HG03045 (cell line): ENCODE measurements at regions not wholly inside any gene's neighbourhood (a gene's known extent, or its start where the extent isn't known, plus 50 kb on each side); places are given as distances from the start of the nearest gene placed in this dataset.
"Not testable (repeated sequence)": the region's sequence is repeated elsewhere in the genome, so short reads cannot be mapped to it uniquely, and the experiment has no call there.

Experiments
- ATAC-seq: cut with Tn5 transposase; IDR thresholded peaks from one replicate; pipeline ENCODE4 v1.9.1; 2021; ENCODE audit warnings: mild to moderate bottlenecking, moderate library complexity; ENCODE audit not compliant: unreplicated experiment

- no peak for ATAC-seq
These were observed 297.1 kb upstream of the RBMS1 start for GRCh38 chr2:160790738-160791137.

- ATAC-seq: no peak
These were observed 298.3 kb upstream of the RBMS1 start for GRCh38 chr2:160791884-160792283.

GRCh38 chr2:160792837-160793236, 299.2 kb upstream of the RBMS1 start:
- no peak for ATAC-seq

- ATAC-seq: no peak
These were observed 301.3 kb upstream of the RBMS1 start for GRCh38 chr2:160794926-160795325.

GRCh38 chr2:160803881-160804280, 310.3 kb upstream of the RBMS1 start:
- ATAC-seq: no peak

- ATAC-seq: no peak
These were observed 316.8 kb upstream of the RBMS1 start for GRCh38 chr2:160810406-160810805.

GRCh38 chr2:160812830-160813505, 319.4 kb upstream of the RBMS1 start:
- no peak for ATAC-seq

- ATAC-seq: no peak
These were observed 319.9 kb upstream of the RBMS1 start for GRCh38 chr2:160813506-160813858.

GRCh38 chr2:160816916-160817499, 323.4 kb upstream of the RBMS1 start:
- ATAC-seq: no peak

GRCh38 chr2:160820691-160821090, 327.1 kb upstream of the RBMS1 start:
- ATAC-seq: no peak

GRCh38 chr2:160822006-160822405, 328.4 kb upstream of the RBMS1 start:
- no peak for ATAC-seq

GRCh38 chr2:160825433-160825832, 331.8 kb upstream of the RBMS1 start:
- ATAC-seq: no peak

- ATAC-seq: no peak
These were observed 332.9 kb upstream of the RBMS1 start for GRCh38 chr2:160826496-160826895.

- ATAC-seq: no peak
These were observed 332.2 kb upstream of the TANK start for GRCh38 chr2:160828076-160828475.

GRCh38 chr2:160832381-160832780, 327.8 kb upstream of the TANK start:
- not testable (repeated sequence) for ATAC-seq

GRCh38 chr2:160835166-160835565, 325.1 kb upstream of the TANK start:
- no peak for ATAC-seq

GRCh38 chr2:160836755-160837154, 323.5 kb upstream of the TANK start:
- ATAC-seq: no peak

GRCh38 chr2:160837416-160837815, 322.8 kb upstream of the TANK start:
- ATAC-seq: no peak

GRCh38 chr2:160838147-160838546, 322.1 kb upstream of the TANK start:
- no peak for ATAC-seq

- ATAC-seq: no peak
These were observed 321.5 kb upstream of the TANK start for GRCh38 chr2:160838691-160839090.

- no peak for ATAC-seq
These were observed 317.9 kb upstream of the TANK start for GRCh38 chr2:160842286-160842685.

GRCh38 chr2:160859096-160859495, 301.1 kb upstream of the TANK start:
- ATAC-seq: no peak

GRCh38 chr2:160862226-160862625, 298.0 kb upstream of the TANK start:
- no peak for ATAC-seq
